ENCODE measurements at regions not wholly inside any gene's neighbourhood (a gene's known extent, or its start where the extent isn't known, plus 50 kb on each side); places are given as distances from the start of the nearest gene placed in this dataset.

GRCh38 chr12:87348071-87348470 is 681.1 kb downstream of the C12orf50 start:
- Histone ChIP-seq H3K27ac (ENCODE audit: low read depth in 1 of 2, low read length in 2 of 2) (no peak overlapping the region), H3K4me2 (replicated peaks; ENCODE audit: extremely low read depth, low read length, poor library complexity, severe bottlenecking) (no peak overlapping the region), H3K36me3 (replicated peaks in 1 of 2; ENCODE audit: control insufficient read depth in 1 of 2, insufficient read depth in 2 of 2, low read length in 2 of 2) (no peaks in the 10 kb centered on the region), H3K79me2 (ENCODE audit: insufficient read depth, low read length) (no peaks in the 10 kb centered on the region), H2AFZ (ENCODE audit: insufficient read depth, low read depth, low read length, poor library complexity, severe bottlenecking) (no peak overlapping the region), H3K9ac (ENCODE audit: insufficient read depth, low read length, poor library complexity, severe bottlenecking) (no peak overlapping the region), H3K9me3 (replicated peaks in 1 of 2; ENCODE audit: control insufficient read depth in 1 of 2, insufficient read depth in 1 of 2, low read length in 2 of 2) (no peaks in the 10 kb centered on the region), H3K4me3 (replicated peaks in 1 of 3; ENCODE audit: low read depth in 2 of 3, low read length in 3 of 3) (no peak overlapping the region), H3K27me3 (ENCODE audit: control insufficient read depth in 2 of 2, insufficient read depth in 2 of 2, low read length in 2 of 2) (no peaks in the 10 kb centered on the region), H3K4me1 (ENCODE audit: control insufficient read depth in 1 of 2, insufficient read depth in 2 of 2, low read length in 2 of 2) (no peaks in the 10 kb centered on the region), H4K20me1 (ENCODE audit: insufficient read depth, low read length) (no peaks in the 10 kb centered on the region)
- Mint-ChIP-seq H3K27me3 (ENCODE audit: low read depth in 3 of 3) (peaks cover 0 to 3% (median 2%) of the 10 kb centered on the region in 3 donors), H3K27ac (no peak overlapping the region), H3K4me1 (no peaks in the 10 kb centered on the region), H3K36me3 (no peaks in the 10 kb centered on the region), H3K9me3 (peaks cover 0 to 8% (median 2%) of the 10 kb centered on the region in 7 donors), H3K4me3 (no peak overlapping the region)
- intact Hi-C loops (cut with micrococcal nuclease): no loop called here
- no peak for DNase-seq
- TF ChIP-seq, protein P1, sequence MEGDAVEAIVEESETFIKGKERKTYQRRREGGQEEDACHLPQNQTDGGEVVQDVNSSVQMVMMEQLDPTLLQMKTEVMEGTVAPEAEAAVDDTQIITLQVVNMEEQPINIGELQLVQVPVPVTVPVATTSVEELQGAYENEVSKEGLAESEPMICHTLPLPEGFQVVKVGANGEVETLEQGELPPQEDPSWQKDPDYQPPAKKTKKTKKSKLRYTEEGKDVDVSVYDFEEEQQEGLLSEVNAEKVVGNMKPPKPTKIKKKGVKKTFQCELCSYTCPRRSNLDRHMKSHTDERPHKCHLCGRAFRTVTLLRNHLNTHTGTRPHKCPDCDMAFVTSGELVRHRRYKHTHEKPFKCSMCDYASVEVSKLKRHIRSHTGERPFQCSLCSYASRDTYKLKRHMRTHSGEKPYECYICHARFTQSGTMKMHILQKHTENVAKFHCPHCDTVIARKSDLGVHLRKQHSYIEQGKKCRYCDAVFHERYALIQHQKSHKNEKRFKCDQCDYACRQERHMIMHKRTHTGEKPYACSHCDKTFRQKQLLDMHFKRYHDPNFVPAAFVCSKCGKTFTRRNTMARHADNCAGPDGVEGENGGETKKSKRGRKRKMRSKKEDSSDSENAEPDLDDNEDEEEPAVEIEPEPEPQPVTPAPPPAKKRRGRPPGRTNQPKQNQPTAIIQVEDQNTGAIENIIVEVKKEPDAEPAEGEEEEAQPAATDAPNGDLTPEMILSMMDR (IDR thresholded peaks at IDR 0.05): no peak
- no CpG with 5 or more reads among the region's 3 CpGs for WGBS (ENCODE audit: insufficient coverage)

DNA sequence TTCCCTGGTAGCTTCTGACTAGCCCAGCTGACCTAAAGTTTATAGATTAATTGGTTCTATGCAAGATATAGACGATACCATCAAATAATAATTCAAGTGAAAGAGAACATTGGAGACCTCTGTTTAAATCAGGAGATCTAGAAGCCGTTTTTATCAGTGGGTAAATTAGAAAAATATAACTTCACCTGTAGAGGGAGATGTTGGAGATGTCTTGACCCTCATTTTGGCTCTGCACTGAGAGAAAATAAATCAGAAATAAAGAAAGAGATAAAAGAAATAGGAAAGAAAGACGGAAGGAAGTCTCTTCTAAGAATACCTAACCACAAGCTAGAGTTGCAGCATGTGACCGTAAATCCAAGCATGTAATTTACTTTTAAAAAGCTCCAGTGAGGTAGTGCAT is 684.5 kb downstream of the C12orf50 start:
- no peak overlapping the region for H3K4me3 Mint-ChIP-seq
- Histone ChIP-seq H3K4me3 (replicated peaks in 1 of 3; ENCODE audit: low read depth in 2 of 3, low read length in 3 of 3) (no peak overlapping the region), H3K36me3 (replicated peaks in 1 of 2; ENCODE audit: control insufficient read depth in 1 of 2, insufficient read depth in 2 of 2, low read length in 2 of 2) (no peaks in the 10 kb centered on the region), H4K20me1 (ENCODE audit: insufficient read depth, low read length) (no peaks in the 10 kb centered on the region), H3K4me1 (ENCODE audit: control insufficient read depth in 1 of 2, insufficient read depth in 2 of 2, low read length in 2 of 2) (no peaks in the 10 kb centered on the region), H3K9me3 (replicated peaks in 1 of 2; ENCODE audit: control insufficient read depth in 1 of 2, insufficient read depth in 1 of 2, low read length in 2 of 2) (no peaks in the 10 kb centered on the region), H2AFZ (ENCODE audit: insufficient read depth, low read depth, low read length, poor library complexity, severe bottlenecking) (no peak overlapping the region), H3K4me2 (replicated peaks; ENCODE audit: extremely low read depth, low read length, poor library complexity, severe bottlenecking) (no peak overlapping the region), H3K27ac (ENCODE audit: low read depth in 1 of 2, low read length in 2 of 2) (no peak overlapping the region), H3K9ac (ENCODE audit: insufficient read depth, low read length, poor library complexity, severe bottlenecking) (no peak overlapping the region), H3K79me2 (ENCODE audit: insufficient read depth, low read length) (no peaks in the 10 kb centered on the region), H3K27me3 (ENCODE audit: control insufficient read depth in 2 of 2, insufficient read depth in 2 of 2, low read length in 2 of 2) (no peaks in the 10 kb centered on the region)
- no peak overlapping the region for H3K27ac Mint-ChIP-seq
- no peaks in the 10 kb centered on the region for H3K36me3 Mint-ChIP-seq
- H3K27me3 Mint-ChIP-seq (ENCODE audit: low read depth in 3 of 3): peaks cover 0 to 3% (median 2%) of the 10 kb centered on the region in 3 donors
- intact Hi-C loops (cut with micrococcal nuclease): no loop called here
- no peak for DNase-seq
- TF ChIP-seq, protein P1 (IDR thresholded peaks at IDR 0.05): no peak
- H3K4me1 Mint-ChIP-seq: no peaks in the 10 kb centered on the region
- peaks cover 0 to 3% (median under 1%) of the 10 kb centered on the region in 7 donors for H3K9me3 Mint-ChIP-seq
- WGBS (ENCODE audit: insufficient coverage): no CpG with 5 or more reads among the region's 4 CpGs

Measured in CD14-positive monocyte (primary cell).